ENCODE measurements at regions not wholly inside any gene's neighbourhood (a gene's known extent, or its start where the extent isn't known, plus 50 kb on each side); places are given as distances from the start of the nearest gene placed in this dataset.

DNA sequence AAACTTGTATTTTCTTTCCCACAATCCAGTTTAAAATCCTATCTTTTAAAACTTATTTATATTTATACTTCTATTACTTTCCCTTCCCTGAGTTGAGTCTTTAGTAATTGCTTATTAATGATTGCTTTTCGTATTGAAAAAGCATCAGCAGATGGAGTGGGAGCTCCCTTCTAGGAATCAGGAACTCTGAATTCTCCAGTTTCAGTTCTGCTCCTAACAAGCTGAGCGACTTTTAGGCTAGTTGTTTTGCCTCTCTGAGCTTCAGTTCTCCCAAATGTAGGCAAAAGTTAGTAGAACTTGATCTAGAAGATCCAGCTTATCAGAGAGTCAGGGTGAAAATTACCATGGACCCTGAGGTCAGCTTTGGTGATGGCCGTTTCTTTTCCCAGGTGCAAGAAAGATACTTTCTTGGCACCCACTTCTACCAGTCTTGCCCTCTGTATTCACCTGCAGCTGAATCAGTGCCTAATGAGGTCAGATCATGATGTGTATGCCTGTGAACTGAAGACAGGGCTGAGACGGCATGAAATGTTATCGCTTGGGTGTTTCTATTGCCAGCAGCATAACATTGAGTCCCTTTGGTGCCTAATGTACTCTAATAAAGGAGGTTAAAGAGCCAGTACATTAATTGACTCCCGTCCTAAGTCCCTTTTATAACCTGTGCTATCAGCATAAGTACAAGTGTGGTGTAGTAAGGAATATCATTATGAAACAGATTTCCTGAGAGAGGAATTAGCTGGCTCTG lies 194.5 kb upstream of the TBC1D5 start:
- TF ChIP-seq, protein P1, sequence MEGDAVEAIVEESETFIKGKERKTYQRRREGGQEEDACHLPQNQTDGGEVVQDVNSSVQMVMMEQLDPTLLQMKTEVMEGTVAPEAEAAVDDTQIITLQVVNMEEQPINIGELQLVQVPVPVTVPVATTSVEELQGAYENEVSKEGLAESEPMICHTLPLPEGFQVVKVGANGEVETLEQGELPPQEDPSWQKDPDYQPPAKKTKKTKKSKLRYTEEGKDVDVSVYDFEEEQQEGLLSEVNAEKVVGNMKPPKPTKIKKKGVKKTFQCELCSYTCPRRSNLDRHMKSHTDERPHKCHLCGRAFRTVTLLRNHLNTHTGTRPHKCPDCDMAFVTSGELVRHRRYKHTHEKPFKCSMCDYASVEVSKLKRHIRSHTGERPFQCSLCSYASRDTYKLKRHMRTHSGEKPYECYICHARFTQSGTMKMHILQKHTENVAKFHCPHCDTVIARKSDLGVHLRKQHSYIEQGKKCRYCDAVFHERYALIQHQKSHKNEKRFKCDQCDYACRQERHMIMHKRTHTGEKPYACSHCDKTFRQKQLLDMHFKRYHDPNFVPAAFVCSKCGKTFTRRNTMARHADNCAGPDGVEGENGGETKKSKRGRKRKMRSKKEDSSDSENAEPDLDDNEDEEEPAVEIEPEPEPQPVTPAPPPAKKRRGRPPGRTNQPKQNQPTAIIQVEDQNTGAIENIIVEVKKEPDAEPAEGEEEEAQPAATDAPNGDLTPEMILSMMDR (IDR thresholded peaks at IDR 0.05; ENCODE audit: insufficient read depth, low read length, poor library complexity, severe bottlenecking), result no peak
- no peak for TF ChIP-seq EZH2phosphoT487 (conservative IDR thresholded peaks at IDR 0.05; ENCODE audit: low read length)
- Histone ChIP-seq H3K4me3 (ENCODE audit: insufficient read depth, low read length, poor library complexity, severe bottlenecking) (no peak overlapping the region), H3K9ac (ENCODE audit: low read length) (no peak overlapping the region), H3K79me2 (ENCODE audit: insufficient read depth, low read length) (no peaks in the 10 kb centered on the region), H3K9me2 (replicated peaks; ENCODE audit: insufficient read depth, low read length) (no peaks in the 10 kb centered on the region), H3K9me3 (ENCODE audit: insufficient read depth, low read length) (no peaks in the 10 kb centered on the region), H2AFZ (ENCODE audit: low read depth, low read length, severe bottlenecking) (no peak overlapping the region), H4K20me1 (ENCODE audit: low read depth, low read length) (no peaks in the 10 kb centered on the region), H3F3A (ENCODE audit: insufficient read depth) (no peaks in the 10 kb centered on the region), H3K27me3 (ENCODE audit: low read length) (no peaks in the 10 kb centered on the region), H3K36me3 (ENCODE audit: low read length) (no peaks in the 10 kb centered on the region), H3K27ac (ENCODE audit: low read depth, low read length) (no peak overlapping the region), H3K4me2 (ENCODE audit: low read depth, low read length, poor library complexity, severe bottlenecking) (no peak overlapping the region)

DNA sequence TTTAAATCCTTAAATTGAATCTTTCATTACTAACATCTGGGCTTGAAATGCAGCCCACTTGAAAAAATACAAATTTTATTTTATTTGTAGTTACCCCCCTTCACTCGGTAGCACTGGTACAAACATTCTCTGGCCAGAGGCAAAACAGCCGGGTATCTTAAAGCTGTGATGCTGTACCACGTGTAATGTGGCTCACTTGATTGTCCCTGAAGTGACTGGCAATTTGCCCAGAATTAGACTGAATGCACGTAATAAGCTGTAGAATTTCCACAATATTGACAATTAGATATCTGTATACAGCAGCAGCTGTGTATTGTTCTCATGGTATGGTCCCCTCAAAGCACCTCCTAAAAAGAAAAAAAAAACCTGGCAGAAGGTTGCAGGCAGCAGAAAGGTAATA lies 192.8 kb upstream of the TBC1D5 start:
- Histone ChIP-seq H2AFZ (ENCODE audit: low read depth, low read length, severe bottlenecking) (no peak overlapping the region), H3F3A (ENCODE audit: insufficient read depth) (no peaks in the 10 kb centered on the region), H3K4me3 (ENCODE audit: insufficient read depth, low read length, poor library complexity, severe bottlenecking) (no peak overlapping the region), H3K4me2 (ENCODE audit: low read depth, low read length, poor library complexity, severe bottlenecking) (no peak overlapping the region), H3K9me3 (ENCODE audit: insufficient read depth, low read length) (no peaks in the 10 kb centered on the region), H3K9ac (ENCODE audit: low read length) (no peak overlapping the region), H3K9me2 (replicated peaks; ENCODE audit: insufficient read depth, low read length) (no peaks in the 10 kb centered on the region), H4K20me1 (ENCODE audit: low read depth, low read length) (no peaks in the 10 kb centered on the region), H3K27ac (ENCODE audit: low read depth, low read length) (no peak overlapping the region), H3K36me3 (ENCODE audit: low read length) (no peaks in the 10 kb centered on the region), H3K27me3 (ENCODE audit: low read length) (no peaks in the 10 kb centered on the region), H3K79me2 (ENCODE audit: insufficient read depth, low read length) (no peaks in the 10 kb centered on the region)
- TF ChIP-seq, protein P1 (IDR thresholded peaks at IDR 0.05; ENCODE audit: insufficient read depth, low read length, poor library complexity, severe bottlenecking), result no peak
- TF ChIP-seq EZH2phosphoT487 (conservative IDR thresholded peaks at IDR 0.05; ENCODE audit: low read length), result no peak

DNA sequence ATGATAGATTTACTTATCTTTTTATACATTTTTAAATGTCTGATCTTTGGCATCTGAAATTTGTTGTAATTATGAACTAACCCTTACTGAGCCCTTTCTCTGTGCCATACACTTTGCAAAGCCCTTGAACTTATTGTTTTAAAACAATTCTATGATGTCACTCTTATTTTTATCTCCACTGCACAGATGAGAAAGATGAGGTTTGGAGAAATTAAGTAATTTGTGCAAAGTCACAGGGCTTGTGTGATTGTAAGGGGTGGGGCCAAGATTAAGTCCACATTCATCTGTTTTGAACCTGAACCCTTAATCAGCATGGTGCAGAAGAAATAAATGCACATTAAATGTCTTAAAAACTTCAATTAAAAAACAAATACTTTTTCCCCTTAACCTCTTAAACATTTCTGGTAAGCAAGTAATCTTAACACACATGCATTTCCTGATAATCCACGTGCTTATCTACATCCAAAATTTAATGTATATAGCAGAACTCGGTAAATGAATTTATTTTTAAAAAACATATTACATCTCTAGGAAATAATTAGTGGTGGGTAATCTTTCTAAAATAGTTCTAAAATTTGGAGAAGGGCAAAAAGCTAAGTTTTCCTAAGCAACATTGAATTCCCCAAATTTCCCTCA lies 189.8 kb upstream of the TBC1D5 start:
- Histone ChIP-seq H3K9me3 (ENCODE audit: insufficient read depth, low read length) (no peaks in the 10 kb centered on the region), H3F3A (ENCODE audit: insufficient read depth) (no peaks in the 10 kb centered on the region), H3K27ac (ENCODE audit: low read depth, low read length) (no peak overlapping the region), H3K4me2 (ENCODE audit: low read depth, low read length, poor library complexity, severe bottlenecking) (no peak overlapping the region), H4K20me1 (ENCODE audit: low read depth, low read length) (no peaks in the 10 kb centered on the region), H3K79me2 (ENCODE audit: insufficient read depth, low read length) (no peaks in the 10 kb centered on the region), H2AFZ (ENCODE audit: low read depth, low read length, severe bottlenecking) (no peak overlapping the region), H3K4me3 (ENCODE audit: insufficient read depth, low read length, poor library complexity, severe bottlenecking) (no peak overlapping the region), H3K27me3 (ENCODE audit: low read length) (no peaks in the 10 kb centered on the region), H3K9me2 (replicated peaks; ENCODE audit: insufficient read depth, low read length) (no peaks in the 10 kb centered on the region), H3K36me3 (ENCODE audit: low read length) (no peaks in the 10 kb centered on the region), H3K9ac (ENCODE audit: low read length) (no peak overlapping the region)
- TF ChIP-seq EZH2phosphoT487 (conservative IDR thresholded peaks at IDR 0.05; ENCODE audit: low read length), result no peak
- TF ChIP-seq, protein P1 (IDR thresholded peaks at IDR 0.05; ENCODE audit: insufficient read depth, low read length, poor library complexity, severe bottlenecking), result no peak

All from SU-DHL-6 (cell line).